RWPE2 (cell line): ENCODE measurements at regions not wholly inside any gene's neighbourhood (a gene's known extent, or its start where the extent isn't known, plus 50 kb on each side); places are given as distances from the start of the nearest gene placed in this dataset.

Experiments used
- ATAC-seq: fragments of 200-7000 bp; cut with Tn5 transposase; 3 replicates; pipeline ENCODE4 v1.9.1; 2021; ENCODE audit warnings: low read depth
- DNase-seq: peaks from one replicate; pipeline ENCODE4 v3.0.0-alpha.2; 2020; ENCODE audit warnings: low spot score
- H3K27ac ChIP-seq: fragments of 450-650 bp; 2 replicates; pipeline ENCODE4 v1.5.1; 2017; ENCODE audit warnings: mild to moderate bottlenecking; ENCODE audit not compliant: poor library complexity, severe bottlenecking
- H3K27me3 ChIP-seq: fragments of 250-450 bp; sonication (Bioruptor Pico); 2 replicates; pipeline ENCODE4 v1.5.1; 2021; ENCODE audit warnings: mild to moderate bottlenecking, moderate library complexity; ENCODE audit not compliant: insufficient read depth, poor library complexity, severe bottlenecking
- H3K36me3 ChIP-seq: fragments of 250-450 bp; sonication (Bioruptor Pico); 2 replicates; pipeline ENCODE4 v1.5.1; 2020; ENCODE audit warnings: low read depth, mild to moderate bottlenecking, moderate library complexity
- H3K4me1 ChIP-seq: fragments of 250-450 bp; sonication (Bioruptor Pico); 2 replicates; pipeline ENCODE4 v1.5.1; 2021; ENCODE audit warnings: mild to moderate bottlenecking, moderate library complexity; ENCODE audit not compliant: insufficient read depth, poor library complexity, severe bottlenecking
- H3K4me3 ChIP-seq: fragments of 250-450 bp; sonication (Bioruptor Pico); 2 replicates; pipeline ENCODE4 v1.5.1; 2021; ENCODE audit warnings: mild to moderate bottlenecking, moderate library complexity; ENCODE audit not compliant: severe bottlenecking
- H3K9me3 ChIP-seq: fragments of 250-450 bp; sonication (Bioruptor Pico); 2 replicates; pipeline ENCODE4 v1.5.1; 2021; ENCODE audit warnings: mild to moderate bottlenecking, moderate library complexity; ENCODE audit not compliant: severe bottlenecking
- CTCF ChIP-seq: fragments of 450-650 bp; IDR thresholded peaks from one replicate; pipeline ENCODE4 v1.5.1; 2017; ENCODE audit warnings: mild to moderate bottlenecking, moderate library complexity; ENCODE audit not compliant: poor library complexity, severe bottlenecking

- H3K27me3 ChIP-seq, result no peaks in the 10 kb centered on the region
- no peaks in the 10 kb centered on the region for H3K4me1 ChIP-seq
- no peak for TF ChIP-seq CTCF
- DNase-seq (no peak), ATAC-seq (no peak)
- H3K36me3 ChIP-seq, result no peaks in the 10 kb centered on the region
- no peak overlapping the region for H3K4me3 ChIP-seq
- H3K27ac ChIP-seq, result no peak overlapping the region
- H3K9me3 ChIP-seq, result no peaks in the 10 kb centered on the region
Observed at GRCh38 chr2:153235516-153235915, 243.0 kb downstream of the RPRM start.

DNA sequence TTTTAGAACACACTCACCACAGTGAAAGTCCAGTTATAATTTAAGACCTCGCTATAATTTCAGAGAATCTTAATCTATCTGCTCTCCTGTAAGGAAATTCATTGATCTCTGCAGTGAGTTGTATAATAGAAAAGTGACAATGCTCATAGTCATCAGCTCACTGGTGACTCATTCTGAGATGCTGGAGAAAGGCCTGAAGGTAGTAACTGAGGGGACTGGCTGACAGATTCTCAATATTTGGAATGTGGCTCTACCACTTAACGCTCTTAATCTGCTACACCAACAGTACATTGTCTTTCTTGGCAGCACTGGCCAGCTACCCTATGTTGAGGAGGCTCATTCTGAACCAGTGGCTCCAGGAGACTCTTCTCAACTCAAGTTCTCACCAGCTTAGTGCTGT is 246.1 kb downstream of the RPRM start:
- DNase-seq, result no peak
- ATAC-seq, result peak; percentile 44; the same call in 2 of the 3 replicates
- no peaks in the 10 kb centered on the region for H3K27me3 ChIP-seq
- H3K4me3 ChIP-seq, result no peak overlapping the region
- no peak overlapping the region for H3K27ac ChIP-seq
- H3K9me3 ChIP-seq, result no peaks in the 10 kb centered on the region
- no peak for TF ChIP-seq CTCF
- no peaks in the 10 kb centered on the region for H3K4me1 ChIP-seq
- no peaks in the 10 kb centered on the region for H3K36me3 ChIP-seq

- no peaks in the 10 kb centered on the region for H3K27me3 ChIP-seq
- no peak for DNase-seq
- ATAC-seq, result no peak
- H3K27ac ChIP-seq, result no peak overlapping the region
- no peaks in the 10 kb centered on the region for H3K9me3 ChIP-seq
- H3K4me3 ChIP-seq, result no peak overlapping the region
- H3K4me1 ChIP-seq, result no peaks in the 10 kb centered on the region
- H3K36me3 ChIP-seq, result no peaks in the 10 kb centered on the region
- TF ChIP-seq CTCF, result no peak
Observed at GRCh38 chr2:153230977-153231376, 247.6 kb downstream of the RPRM start.

GRCh38 chr2:153228904-153229303 is 249.7 kb downstream of the RPRM start:
- Histone ChIP-seq H3K4me1 (no peaks in the 10 kb centered on the region), H3K36me3 (no peaks in the 10 kb centered on the region), H3K27me3 (no peaks in the 10 kb centered on the region), H3K9me3 (no peaks in the 10 kb centered on the region), H3K4me3 (no peak overlapping the region), H3K27ac (no peak overlapping the region)
- no peak for DNase-seq
- ATAC-seq, result no peak
- no peak for TF ChIP-seq CTCF

GRCh38 chr2:153227981-153228380 is 250.6 kb downstream of the RPRM start:
- no peak for DNase-seq
- no peaks in the 10 kb centered on the region for H3K36me3 ChIP-seq
- no peaks in the 10 kb centered on the region for H3K9me3 ChIP-seq
- no peaks in the 10 kb centered on the region for H3K4me1 ChIP-seq
- H3K4me3 ChIP-seq, result no peak overlapping the region
- no peak for TF ChIP-seq CTCF
- no peak for ATAC-seq
- H3K27ac ChIP-seq, result no peak overlapping the region
- no peaks in the 10 kb centered on the region for H3K27me3 ChIP-seq
